HG03159 (cell line): ENCODE measurements at regions not wholly inside any gene's neighbourhood (a gene's known extent, or its start where the extent isn't known, plus 50 kb on each side); places are given as distances from the start of the nearest gene placed in this dataset.
A peak's percentile ranks its signal among the peaks of the same experiment; 100 is the strongest.

ENCODE experiments used
- ATAC-seq: cut with Tn5 transposase; IDR thresholded peaks from one replicate; pipeline ENCODE4 v1.9.1; 2021; ENCODE audit warnings: mild to moderate bottlenecking, moderate library complexity; ENCODE audit not compliant: unreplicated experiment

GRCh38 chr6:118761645-118762044 is 110.3 kb upstream of the CEP85L start:
- ATAC-seq = no peak

- ATAC-seq = no peak
These were observed 107.6 kb upstream of the CEP85L start for GRCh38 chr6:118758946-118759345.

DNA sequence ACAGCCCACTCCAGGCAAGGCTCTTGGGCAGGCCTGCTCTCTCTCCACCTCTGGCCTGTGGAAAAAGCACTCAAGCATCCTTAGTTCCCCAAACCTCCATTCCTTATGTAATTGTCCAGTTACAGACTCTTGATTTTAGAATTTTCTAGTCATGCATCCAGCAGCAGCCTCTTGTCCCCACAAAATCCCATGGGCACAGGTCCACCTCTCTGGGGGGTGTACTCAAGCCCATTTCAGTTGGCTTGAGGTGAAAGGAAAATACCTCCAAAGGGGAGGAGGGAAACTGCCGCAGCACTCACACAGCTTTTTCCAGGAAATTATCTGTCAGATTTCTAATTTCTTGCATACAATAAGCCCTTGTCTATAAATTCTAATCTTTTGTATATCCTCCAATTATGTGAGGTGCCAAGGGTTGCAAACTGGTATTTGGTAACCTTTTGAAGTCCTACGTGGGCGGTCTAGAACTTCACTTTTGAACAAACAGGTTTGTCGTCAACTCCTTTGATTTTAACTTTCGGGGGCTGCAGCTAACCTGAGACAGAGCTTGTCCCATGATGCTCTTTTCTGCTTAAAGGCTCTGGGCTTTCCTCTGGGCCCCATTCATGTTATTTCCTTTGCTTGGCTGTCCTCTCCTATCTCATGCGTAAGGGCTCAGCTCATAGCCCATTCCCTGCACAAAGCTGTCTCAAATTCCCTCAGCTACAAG is 104.7 kb upstream of the CEP85L start:
- no peak for ATAC-seq

DNA sequence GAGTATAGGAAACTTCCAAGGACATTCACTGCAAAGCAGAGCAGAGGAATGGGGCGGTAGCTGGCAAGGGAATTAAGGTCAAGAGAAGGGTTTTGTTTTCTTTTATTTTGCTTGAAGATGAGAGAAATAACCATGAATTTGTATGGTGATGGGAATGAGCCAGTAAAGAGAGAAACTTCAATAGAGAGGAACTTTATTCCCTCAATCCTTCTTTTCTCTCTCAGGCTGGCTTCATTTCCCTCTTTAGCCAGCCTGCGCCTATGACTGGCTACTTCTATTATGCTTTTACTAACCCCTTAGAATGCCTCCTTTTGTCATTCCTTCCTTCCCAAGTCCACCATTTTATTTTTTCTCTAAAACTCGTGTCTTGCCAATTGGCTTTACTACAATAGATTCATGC is 101.4 kb upstream of the CEP85L start:
- no peak for ATAC-seq

- no peak for ATAC-seq
These were observed 99.7 kb upstream of the CEP85L start for GRCh38 chr6:118751072-118751471.

GRCh38 chr6:118750143-118750542 is 98.8 kb upstream of the CEP85L start:
- no peak for ATAC-seq

GRCh38 chr6:118748311-118749062 is 97.1 kb upstream of the CEP85L start:
- ATAC-seq = no peak

- ATAC-seq = no peak
These were observed 95.4 kb upstream of the CEP85L start for GRCh38 chr6:118746825-118747174.

DNA sequence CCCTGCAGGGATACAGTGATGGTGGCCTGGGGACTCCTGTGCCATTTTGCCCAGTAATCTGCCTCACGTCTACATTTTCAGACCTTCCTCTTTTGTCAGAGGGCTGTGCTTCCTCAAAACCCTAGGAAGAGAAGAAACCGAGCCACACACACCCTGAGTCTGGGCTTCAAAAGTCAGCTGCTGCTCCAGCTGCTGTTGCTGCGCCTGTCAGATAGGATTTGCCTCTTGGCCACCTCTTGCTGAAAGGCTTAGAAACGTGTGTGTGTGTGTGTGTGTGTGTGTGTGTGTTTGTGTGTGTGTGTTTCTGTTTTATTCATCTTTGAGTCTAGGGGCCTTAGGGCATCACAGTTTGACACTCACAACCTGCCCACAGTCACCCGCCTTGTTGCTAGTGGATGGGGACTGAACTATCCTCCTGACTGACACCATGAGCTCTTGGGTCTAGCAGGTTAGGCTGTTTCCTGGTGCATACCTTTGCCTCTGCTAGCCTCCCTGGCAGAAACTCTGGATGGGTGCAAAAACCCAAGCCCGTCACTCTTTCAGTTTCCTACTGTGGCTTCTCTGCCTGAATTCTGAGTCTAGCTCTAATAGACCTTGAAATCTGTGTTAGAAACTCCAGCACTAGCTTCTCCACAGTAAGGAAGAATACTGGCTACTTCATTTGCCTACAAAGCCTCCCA is 94.9 kb upstream of the CEP85L start:
- ATAC-seq = no peak

- no peak for ATAC-seq
These were observed 93.8 kb upstream of the CEP85L start for GRCh38 chr6:118745156-118745555.

- no peak for ATAC-seq
These were observed 93.0 kb upstream of the CEP85L start for GRCh38 chr6:118744261-118744941.

DNA sequence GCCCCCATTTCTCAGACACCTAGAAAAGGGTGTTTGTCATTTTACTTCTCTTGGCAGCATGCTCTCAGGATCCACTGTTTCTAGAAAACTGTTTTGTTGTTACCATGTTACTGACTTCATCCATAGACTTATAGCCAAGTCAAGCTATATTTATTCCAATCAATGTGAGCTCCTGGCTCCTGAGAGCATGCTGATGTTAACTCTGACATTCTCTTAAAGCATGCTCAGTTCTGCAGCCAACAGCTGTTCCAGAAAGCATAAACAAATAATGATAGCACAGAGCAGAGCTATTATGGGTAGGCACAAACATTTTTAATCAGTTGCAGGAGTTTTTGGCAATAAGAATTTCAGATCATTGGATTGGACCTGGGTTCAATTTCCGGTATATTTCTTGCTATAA is 92.4 kb upstream of the CEP85L start:
- ATAC-seq = no peak

- ATAC-seq = no peak
These were observed 89.0 kb upstream of the CEP85L start for GRCh38 chr6:118740372-118740771.

DNA sequence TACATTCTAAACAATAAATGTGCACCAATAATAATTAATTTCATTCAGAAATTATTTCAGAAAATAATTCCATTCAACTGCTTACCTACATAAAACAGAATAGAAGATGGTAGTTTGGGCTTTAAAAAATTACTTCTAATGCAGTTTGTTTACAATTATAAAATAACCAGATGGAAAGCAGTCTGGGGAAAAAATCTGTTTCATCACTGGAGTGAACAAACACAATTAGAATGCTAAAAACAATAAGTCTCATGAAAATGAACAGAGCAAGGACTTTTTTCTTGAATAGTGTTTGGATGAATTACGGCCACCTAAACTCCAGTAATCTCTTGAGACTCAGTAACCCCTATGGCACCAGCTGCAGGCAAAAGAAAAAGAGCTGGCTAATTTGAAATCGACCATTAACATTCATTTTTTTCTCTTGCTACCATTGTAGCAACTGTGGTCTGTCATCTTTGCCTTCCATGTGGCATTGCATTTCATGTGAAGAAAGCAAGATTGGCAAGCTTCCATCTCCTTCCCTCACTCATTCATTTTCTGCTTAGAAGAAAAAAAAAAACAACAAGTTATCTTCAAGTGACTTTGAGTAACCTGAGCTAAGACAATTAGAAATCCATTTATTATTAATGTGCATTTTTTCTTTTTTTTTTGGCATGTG is 88.4 kb upstream of the CEP85L start:
- no peak for ATAC-seq

GRCh38 chr6:118736440-118736839 is 85.0 kb upstream of the CEP85L start:
- no peak for ATAC-seq

GRCh38 chr6:118735320-118735719 is 83.9 kb upstream of the CEP85L start:
- no peak for ATAC-seq

GRCh38 chr6:118725944-118726343 is 74.6 kb upstream of the CEP85L start:
- no peak for ATAC-seq

DNA sequence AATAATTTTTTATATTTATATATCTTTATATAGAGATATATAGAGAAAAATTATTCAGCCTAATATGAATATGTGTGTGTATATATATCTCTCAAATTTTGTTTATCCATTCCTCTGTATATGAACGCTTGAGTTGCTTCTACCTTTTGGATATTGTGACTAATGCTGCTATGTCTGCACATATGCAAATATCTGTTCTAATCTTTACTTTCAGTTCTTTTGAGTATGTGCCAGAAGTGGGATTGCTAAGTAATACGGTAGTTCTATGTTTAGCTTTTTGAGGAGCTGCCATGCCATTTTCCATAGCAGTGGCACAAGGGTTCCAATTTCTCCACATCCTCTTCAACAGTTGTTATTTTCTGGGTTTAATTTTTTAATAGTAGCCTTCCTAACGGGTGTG is 72.8 kb upstream of the CEP85L start:
- ATAC-seq = peak; percentile 92

DNA sequence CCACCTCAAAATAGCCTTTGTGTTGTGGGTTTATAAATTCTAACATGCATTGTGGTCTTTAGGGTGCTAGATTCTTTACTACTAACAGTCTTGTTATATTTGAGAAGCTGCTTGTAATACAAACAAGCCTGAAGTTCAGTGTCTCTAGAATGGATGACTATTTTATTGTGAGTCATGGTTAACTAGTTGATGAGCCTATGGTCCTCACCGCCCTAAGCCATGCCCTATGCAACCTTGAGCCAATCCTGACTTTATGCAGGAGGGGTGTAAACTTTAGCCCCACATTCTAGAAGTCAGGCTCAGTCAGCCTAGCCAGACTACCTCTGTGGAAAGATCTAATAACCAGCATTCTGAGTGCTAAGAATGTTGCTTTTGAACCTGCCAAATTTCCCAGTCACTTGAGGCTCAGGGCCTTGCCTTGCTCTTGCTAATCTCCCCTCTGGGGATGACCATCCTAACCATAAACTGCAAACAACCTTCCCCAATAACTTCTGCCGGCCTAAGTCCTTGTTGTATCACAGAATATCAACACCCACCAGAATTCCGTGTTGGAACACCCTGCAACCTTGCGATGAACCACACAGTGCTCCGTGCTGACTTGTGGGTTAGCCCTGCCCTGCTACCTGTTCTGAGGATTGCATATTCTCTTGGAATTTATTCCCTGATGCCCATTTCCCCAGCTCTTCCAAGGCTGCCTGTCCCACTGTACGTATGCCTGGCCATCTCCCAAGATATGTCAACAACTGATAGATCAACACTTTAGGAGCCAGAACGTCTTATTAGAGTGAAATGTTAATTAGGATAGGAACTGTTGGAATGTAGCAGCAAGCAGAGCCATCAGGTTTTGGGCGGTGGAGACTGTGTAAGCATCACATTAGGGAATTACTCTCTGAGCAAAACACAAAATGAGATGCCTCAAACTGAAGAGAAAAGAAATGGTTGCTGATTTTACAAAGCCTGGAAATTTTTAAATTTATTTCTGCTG is 71.7 kb upstream of the CEP85L start:
- no peak for ATAC-seq

GRCh38 chr6:118720125-118720473 is 68.7 kb upstream of the CEP85L start:
- ATAC-seq = no peak
